ENCODE measurements at regions not wholly inside any gene's neighbourhood (a gene's known extent, or its start where the extent isn't known, plus 50 kb on each side); places are given as distances from the start of the nearest gene placed in this dataset.
A peak's percentile ranks its signal among the peaks of the same experiment; 100 is the strongest.

DNA sequence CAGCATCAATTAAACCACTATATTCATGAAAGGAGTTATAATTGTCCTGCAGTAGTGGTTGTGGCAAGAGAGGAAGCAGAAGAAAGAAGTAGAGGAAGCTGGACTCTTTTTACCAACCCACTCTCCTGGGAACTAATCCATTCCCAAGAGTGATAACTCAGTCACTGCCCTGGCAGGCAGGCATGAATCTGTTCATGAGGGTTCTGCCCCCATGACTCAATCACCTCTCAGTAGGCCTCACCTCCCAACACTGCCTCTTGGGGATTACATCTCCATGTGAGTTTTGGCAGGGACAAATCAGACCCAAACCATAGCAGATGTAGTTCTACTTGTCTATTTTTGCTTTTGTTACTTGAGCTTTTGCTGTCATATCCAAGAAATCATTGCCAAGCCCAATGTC is 232.7 kb upstream of the MAP2 start:
- DNase-seq, result no peak
- H3K27ac Mint-ChIP-seq (ENCODE audit: unreplicated experiment), result no peak overlapping the region
- no peaks in the 10 kb centered on the region for H3K9me3 Mint-ChIP-seq (ENCODE audit: unreplicated experiment)
- no peaks in the 10 kb centered on the region for H3K4me1 Mint-ChIP-seq (ENCODE audit: low read depth, unreplicated experiment)
- H3K27me3 Mint-ChIP-seq (ENCODE audit: unreplicated experiment), result no peaks in the 10 kb centered on the region
- TF ChIP-seq, protein P1, sequence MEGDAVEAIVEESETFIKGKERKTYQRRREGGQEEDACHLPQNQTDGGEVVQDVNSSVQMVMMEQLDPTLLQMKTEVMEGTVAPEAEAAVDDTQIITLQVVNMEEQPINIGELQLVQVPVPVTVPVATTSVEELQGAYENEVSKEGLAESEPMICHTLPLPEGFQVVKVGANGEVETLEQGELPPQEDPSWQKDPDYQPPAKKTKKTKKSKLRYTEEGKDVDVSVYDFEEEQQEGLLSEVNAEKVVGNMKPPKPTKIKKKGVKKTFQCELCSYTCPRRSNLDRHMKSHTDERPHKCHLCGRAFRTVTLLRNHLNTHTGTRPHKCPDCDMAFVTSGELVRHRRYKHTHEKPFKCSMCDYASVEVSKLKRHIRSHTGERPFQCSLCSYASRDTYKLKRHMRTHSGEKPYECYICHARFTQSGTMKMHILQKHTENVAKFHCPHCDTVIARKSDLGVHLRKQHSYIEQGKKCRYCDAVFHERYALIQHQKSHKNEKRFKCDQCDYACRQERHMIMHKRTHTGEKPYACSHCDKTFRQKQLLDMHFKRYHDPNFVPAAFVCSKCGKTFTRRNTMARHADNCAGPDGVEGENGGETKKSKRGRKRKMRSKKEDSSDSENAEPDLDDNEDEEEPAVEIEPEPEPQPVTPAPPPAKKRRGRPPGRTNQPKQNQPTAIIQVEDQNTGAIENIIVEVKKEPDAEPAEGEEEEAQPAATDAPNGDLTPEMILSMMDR (IDR thresholded peaks at IDR 0.05; ENCODE audit: partially characterized antibody, unreplicated experiment), result no peak
- H3K4me3 Mint-ChIP-seq (ENCODE audit: unreplicated experiment), result no peak overlapping the region
- H3K36me3 Mint-ChIP-seq (ENCODE audit: unreplicated experiment), result no peaks in the 10 kb centered on the region

DNA sequence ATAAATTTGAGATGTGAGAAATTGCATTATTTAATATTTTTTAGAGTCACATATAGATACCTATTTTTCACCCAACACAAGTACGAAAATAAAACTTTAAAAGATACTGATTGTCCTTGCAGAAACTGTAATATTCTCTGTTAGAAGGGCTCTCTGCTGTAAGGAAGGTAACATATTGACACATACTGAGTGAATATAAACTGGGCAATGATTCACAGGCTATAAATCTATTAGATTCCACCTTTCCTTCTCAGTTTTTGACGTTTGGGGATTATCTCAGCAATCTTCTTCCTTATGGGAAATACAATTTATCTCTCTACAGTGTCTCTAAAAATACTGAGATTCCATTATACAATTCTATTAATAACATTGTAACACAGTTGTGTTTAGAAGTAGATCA is 229.1 kb upstream of the MAP2 start:
- H3K4me3 Mint-ChIP-seq (ENCODE audit: unreplicated experiment), result no peak overlapping the region
- H3K27ac Mint-ChIP-seq (ENCODE audit: unreplicated experiment), result no peak overlapping the region
- DNase-seq, result no peak
- no peaks in the 10 kb centered on the region for H3K27me3 Mint-ChIP-seq (ENCODE audit: unreplicated experiment)
- H3K36me3 Mint-ChIP-seq (ENCODE audit: unreplicated experiment), result no peaks in the 10 kb centered on the region
- no peaks in the 10 kb centered on the region for H3K4me1 Mint-ChIP-seq (ENCODE audit: low read depth, unreplicated experiment)
- TF ChIP-seq, protein P1 (IDR thresholded peaks at IDR 0.05; ENCODE audit: partially characterized antibody, unreplicated experiment), result no peak
- no peaks in the 10 kb centered on the region for H3K9me3 Mint-ChIP-seq (ENCODE audit: unreplicated experiment)

- H3K4me1 Mint-ChIP-seq (ENCODE audit: low read depth, unreplicated experiment), result no peaks in the 10 kb centered on the region
- no peaks in the 10 kb centered on the region for H3K36me3 Mint-ChIP-seq (ENCODE audit: unreplicated experiment)
- DNase-seq, result peak; percentile 72
- TF ChIP-seq, protein P1 (IDR thresholded peaks at IDR 0.05; ENCODE audit: partially characterized antibody, unreplicated experiment), result peak; percentile 81
- H3K9me3 Mint-ChIP-seq (ENCODE audit: unreplicated experiment), result no peaks in the 10 kb centered on the region
- H3K27ac Mint-ChIP-seq (ENCODE audit: unreplicated experiment), result no peak overlapping the region
- no peaks in the 10 kb centered on the region for H3K27me3 Mint-ChIP-seq (ENCODE audit: unreplicated experiment)
- peak overlapping the region; percentile 84 for H3K4me3 Mint-ChIP-seq (ENCODE audit: unreplicated experiment)
Measured at GRCh38 chr2:209208211-209208610, 215.6 kb upstream of the MAP2 start.

- Mint-ChIP-seq H3K27me3 (ENCODE audit: unreplicated experiment) (no peaks in the 10 kb centered on the region), H3K9me3 (ENCODE audit: unreplicated experiment) (no peaks in the 10 kb centered on the region), H3K4me1 (ENCODE audit: low read depth, unreplicated experiment) (no peaks in the 10 kb centered on the region), H3K27ac (ENCODE audit: unreplicated experiment) (no peak overlapping the region), H3K4me3 (ENCODE audit: unreplicated experiment) (peak overlapping the region; percentile 27), H3K36me3 (ENCODE audit: unreplicated experiment) (no peaks in the 10 kb centered on the region)
- DNase-seq, result no peak
- TF ChIP-seq, protein P1 (IDR thresholded peaks at IDR 0.05; ENCODE audit: partially characterized antibody, unreplicated experiment), result no peak
Measured at GRCh38 chr2:209209943-209210342, 213.9 kb upstream of the MAP2 start.

DNA sequence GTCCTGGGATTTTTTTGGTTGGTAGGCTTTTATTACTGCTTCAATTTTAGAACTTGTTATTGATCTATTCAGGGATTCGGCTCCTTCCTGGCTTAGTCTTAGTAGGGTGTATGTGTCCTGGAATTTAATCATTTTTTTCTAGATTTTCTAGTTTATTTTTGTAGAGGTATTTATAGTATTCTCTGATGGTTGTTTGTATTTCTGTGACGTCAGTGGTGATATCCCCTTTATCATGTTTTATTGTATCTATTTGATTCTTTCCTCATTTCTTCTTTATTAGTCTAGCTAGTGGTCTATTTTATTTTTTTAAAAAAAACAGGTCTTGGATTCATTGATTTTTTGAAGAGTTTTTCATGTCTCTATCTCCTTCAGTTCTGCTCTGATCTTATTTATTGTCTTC is 193.3 kb upstream of the MAP2 start:
- Mint-ChIP-seq H3K4me1 (ENCODE audit: low read depth, unreplicated experiment) (no peaks in the 10 kb centered on the region), H3K9me3 (ENCODE audit: unreplicated experiment) (no peaks in the 10 kb centered on the region), H3K36me3 (ENCODE audit: unreplicated experiment) (no peaks in the 10 kb centered on the region), H3K27ac (ENCODE audit: unreplicated experiment) (no peak overlapping the region), H3K27me3 (ENCODE audit: unreplicated experiment) (no peaks in the 10 kb centered on the region), H3K4me3 (ENCODE audit: unreplicated experiment) (no peak overlapping the region)
- no peak for DNase-seq
- TF ChIP-seq, protein P1 (IDR thresholded peaks at IDR 0.05; ENCODE audit: partially characterized antibody, unreplicated experiment), result no peak
